ENCODE measurements at regions not wholly inside any gene's neighbourhood (a gene's known extent, or its start where the extent isn't known, plus 50 kb on each side); places are given as distances from the start of the nearest gene placed in this dataset.
A peak's percentile ranks its signal among the peaks of the same experiment; 100 is the strongest.
"Not testable (repeated sequence)": the region's sequence is repeated elsewhere in the genome, so short reads cannot be mapped to it uniquely, and the experiment has no call there.

- intact Hi-C loops (cut with DNase I): no loop called here
- DNase-seq (no peak), ATAC-seq (no peak)
Measured at GRCh38 chr2:155662224-155662623, 670.3 kb downstream of the NR4A2 start.

- intact Hi-C loops (cut with DNase I): no loop called here
- DNase-seq: no peak
- no peak for ATAC-seq
Measured at GRCh38 chr2:155653176-155653575, 679.3 kb downstream of the NR4A2 start.

- DNase-seq (no peak), ATAC-seq (no peak)
- intact Hi-C loops (cut with DNase I): no loop called here
Measured at GRCh38 chr2:155651851-155652250, 680.7 kb downstream of the NR4A2 start.

- intact Hi-C loops (cut with DNase I): no loop called here
- ATAC-seq: no peak
- DNase-seq: no peak
Measured at GRCh38 chr2:155645791-155646190, 686.7 kb downstream of the NR4A2 start.

GRCh38 chr2:155643056-155643775, 689.3 kb downstream of the NR4A2 start:
- ATAC-seq: no peak
- DNase-seq: no peak
- intact Hi-C loops (cut with DNase I): no loop called here

- ATAC-seq (no peak), DNase-seq (no peak)
- intact Hi-C loops (cut with DNase I): no loop called here
Measured at GRCh38 chr2:155633887-155634570, 698.5 kb downstream of the NR4A2 start.

- intact Hi-C loops (cut with DNase I): no loop called here
- no peak for ATAC-seq
Measured at GRCh38 chr2:155633060-155633839, 699.3 kb downstream of the NR4A2 start.

GRCh38 chr2:155630760-155631159, 701.8 kb downstream of the NR4A2 start:
- intact Hi-C loops (cut with DNase I): no loop called here
- no peak for DNase-seq
- ATAC-seq: no peak

More at GRCh38 chr2:155633060-155633839, 699.3 kb downstream of the NR4A2 start:
- no peak for DNase-seq

- intact Hi-C loops (cut with DNase I): no loop called here
- ATAC-seq (no peak), DNase-seq (no peak)
Measured at GRCh38 chr2:155622443-155622842, 710.1 kb downstream of the NR4A2 start.

GRCh38 chr2:155600914-155601760, 731.4 kb downstream of the NR4A2 start:
- ATAC-seq: no peak
- intact Hi-C loops (cut with DNase I): no loop called here

GRCh38 chr2:155600296-155600695, 732.2 kb downstream of the NR4A2 start:
- DNase-seq (no peak), ATAC-seq (no peak)
- intact Hi-C loops (cut with DNase I): no loop called here

More at GRCh38 chr2:155600914-155601760, 731.4 kb downstream of the NR4A2 start:
- DNase-seq: no peak

GRCh38 chr2:155599834-155600233, 732.7 kb downstream of the NR4A2 start:
- no peak for ATAC-seq
- intact Hi-C loops (cut with DNase I): no loop called here
- no peak for DNase-seq

GRCh38 chr2:155583674-155584195, 748.8 kb downstream of the NR4A2 start:
- DNase-seq: no peak
- no peak for ATAC-seq

GRCh38 chr2:155574941-155575340, 757.6 kb downstream of the NR4A2 start:
- intact Hi-C loops (cut with DNase I): no loop called here
- no peak for ATAC-seq
- no peak for DNase-seq

More at GRCh38 chr2:155583674-155584195, 748.8 kb downstream of the NR4A2 start:
- intact Hi-C loops (cut with DNase I): no loop called here

GRCh38 chr2:155547571-155547970, 785.0 kb downstream of the NR4A2 start:
- DNase-seq (no peak), ATAC-seq (no peak)
- intact Hi-C loops (cut with DNase I): no loop called here

GRCh38 chr2:155546721-155547555, 785.6 kb downstream of the NR4A2 start:
- intact Hi-C loops (cut with DNase I): no loop called here
- ATAC-seq (peak in 1 of 2 donors; percentile 33), DNase-seq (no peak)

GRCh38 chr2:155539028-155539427, 793.5 kb downstream of the NR4A2 start:
- intact Hi-C loops (cut with DNase I); ATAC-seq; DNase-seq: not testable (repeated sequence)

GRCh38 chr2:155528034-155528433, 804.5 kb downstream of the NR4A2 start:
- DNase-seq (no peak), ATAC-seq (no peak)
- intact Hi-C loops (cut with DNase I): no loop called here

Data from left cardiac atrium (tissue), 4 donors.